Transverse colon (tissue), 3 donors: ENCODE measurements at regions not wholly inside any gene's neighbourhood (a gene's known extent, or its start where the extent isn't known, plus 50 kb on each side); places are given as distances from the start of the nearest gene placed in this dataset.

Experiments used
- CTCF ChIP-seq, 5 experiments: fragments of 200-600 bp in 3 of 5; fragments of 450-650 bp in 2 of 5; sonication (generic) in 3 of 5; IDR thresholded peaks; 1 replicate in 2 of 5; 2 replicates in 3 of 5; pipeline ENCODE4 v1.5.1; 2016 to 2017; ENCODE audit warnings: antibody characterized with exemption in 5 of 5, inconsistent platforms in 3 of 5, mild to moderate bottlenecking in 2 of 5, moderate library complexity in 1 of 5
- POLR2A ChIP-seq: fragments of 450-650 bp; IDR thresholded peaks from one replicate; pipeline ENCODE4 v1.6.1; 2016; ENCODE audit warnings: antibody characterized with exemption, mild to moderate bottlenecking, moderate library complexity

GRCh38 chr21:45343891-45344290, 56.2 kb upstream of the POFUT2 start:
- TF ChIP-seq POLR2A (no peak), CTCF (IDR thresholded peaks at IDR 0.05) (no peak)
